ENCODE measurements at regions not wholly inside any gene's neighbourhood (a gene's known extent, or its start where the extent isn't known, plus 50 kb on each side); places are given as distances from the start of the nearest gene placed in this dataset.
"Not testable (repeated sequence)": the region's sequence is repeated elsewhere in the genome, so short reads cannot be mapped to it uniquely, and the experiment has no call there.

DNA sequence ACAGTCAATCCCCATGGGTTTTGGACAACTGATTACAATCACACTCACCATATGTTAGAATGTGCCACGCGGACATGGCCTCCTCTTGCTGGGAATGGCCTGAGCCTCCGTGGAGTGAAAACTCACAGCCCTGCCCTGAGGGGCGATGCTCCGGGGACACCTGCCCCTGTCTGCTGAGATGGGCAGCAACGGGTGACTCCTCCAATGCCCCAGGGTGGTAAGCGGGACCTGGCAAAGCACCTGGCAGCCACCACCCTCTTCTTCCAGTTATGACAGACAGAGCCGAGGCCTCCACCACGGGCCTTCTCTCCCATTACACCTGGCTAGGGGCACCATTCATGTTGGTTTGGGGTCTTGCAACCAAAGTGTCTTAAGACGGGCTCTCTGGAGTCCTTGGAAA lies 94.9 kb upstream of the COL5A1 start:
- no peak for DNase-seq

- no peak for DNase-seq
Observed at GRCh38 chr9:134547161-134548100, 94.2 kb upstream of the COL5A1 start.

DNA sequence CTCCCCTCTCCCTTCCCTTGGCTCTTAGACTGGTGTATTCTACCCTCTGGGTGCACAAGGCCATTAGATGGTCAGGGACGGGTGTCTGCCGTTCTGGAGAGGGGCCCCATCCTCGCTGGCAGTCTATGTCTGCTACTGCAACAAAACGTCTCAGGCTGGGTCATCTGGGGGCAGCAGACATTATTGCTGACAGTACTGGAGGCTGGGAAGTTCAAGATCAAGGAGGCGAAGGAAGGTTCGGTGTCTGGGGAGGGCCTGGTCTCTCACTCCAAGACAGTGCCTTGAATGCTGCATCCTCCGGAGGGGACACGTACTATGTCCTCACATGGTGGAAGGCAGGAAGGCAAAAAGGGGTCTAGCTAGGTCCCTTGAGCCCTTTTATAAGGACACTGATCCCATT lies 93.4 kb upstream of the COL5A1 start:
- DNase-seq = no peak

DNA sequence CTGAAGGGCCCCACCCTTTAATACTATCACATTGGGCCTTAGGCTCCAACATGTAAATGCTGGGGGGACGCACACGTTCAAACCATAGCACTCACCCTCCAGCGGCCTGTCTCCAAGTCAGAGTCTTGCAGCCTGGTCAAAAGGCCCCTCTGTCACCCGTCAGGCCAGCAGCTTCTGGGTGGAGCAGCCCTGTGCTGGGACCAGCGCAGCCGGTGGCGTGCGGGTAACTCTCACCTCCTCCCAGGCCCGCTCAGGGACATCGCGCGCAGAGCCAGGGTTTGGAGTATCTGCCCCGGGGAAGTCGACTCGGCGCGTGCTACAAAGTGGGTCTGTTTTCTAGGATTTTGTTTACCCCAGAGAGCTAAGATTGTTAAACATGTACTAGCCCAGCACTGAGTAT lies 93.0 kb upstream of the COL5A1 start:
- no peak for DNase-seq

DNA sequence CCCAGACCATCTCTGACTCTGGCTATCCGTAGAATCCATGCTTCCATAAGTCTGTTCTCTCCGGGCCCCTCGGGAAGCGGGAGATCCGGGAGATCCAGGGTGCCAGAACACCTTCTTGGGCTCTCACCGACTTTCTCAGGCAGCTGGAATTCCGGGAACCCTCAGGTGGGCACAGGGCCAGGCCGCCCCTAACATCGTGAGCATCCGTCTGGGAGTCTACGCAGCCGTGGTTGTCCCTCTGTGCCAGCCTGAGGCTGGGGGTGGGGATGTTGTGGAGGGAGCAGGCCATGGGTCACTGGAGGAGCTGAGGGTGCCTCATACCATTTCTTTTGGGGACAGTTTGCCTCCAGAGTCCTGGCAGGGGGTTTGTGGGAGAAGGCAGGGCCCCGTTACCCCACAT lies 92.3 kb upstream of the COL5A1 start:
- DNase-seq = no peak

- DNase-seq = not testable (repeated sequence)
Observed at GRCh38 chr9:134550081-134550480, 91.5 kb upstream of the COL5A1 start.

DNA sequence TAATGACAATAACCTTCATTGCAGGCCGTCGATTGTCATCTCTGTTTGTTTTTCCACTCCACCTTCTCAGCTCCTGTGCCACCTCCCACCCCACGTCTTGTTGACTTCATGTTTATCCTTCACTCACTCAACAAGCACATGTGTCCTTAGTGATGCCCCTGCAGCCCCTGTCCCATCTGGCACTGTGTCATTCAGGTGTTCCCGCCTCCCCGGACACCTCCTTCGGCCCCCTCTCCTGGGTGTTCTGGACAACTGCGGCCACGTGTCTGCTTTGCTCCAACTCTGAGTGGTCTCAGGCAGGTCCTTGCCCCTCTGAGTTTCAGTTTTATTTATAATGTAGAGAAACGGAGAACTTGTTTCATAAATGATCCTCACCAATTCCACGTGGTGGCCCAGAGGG lies 91.0 kb upstream of the COL5A1 start:
- no peak for DNase-seq

DNA sequence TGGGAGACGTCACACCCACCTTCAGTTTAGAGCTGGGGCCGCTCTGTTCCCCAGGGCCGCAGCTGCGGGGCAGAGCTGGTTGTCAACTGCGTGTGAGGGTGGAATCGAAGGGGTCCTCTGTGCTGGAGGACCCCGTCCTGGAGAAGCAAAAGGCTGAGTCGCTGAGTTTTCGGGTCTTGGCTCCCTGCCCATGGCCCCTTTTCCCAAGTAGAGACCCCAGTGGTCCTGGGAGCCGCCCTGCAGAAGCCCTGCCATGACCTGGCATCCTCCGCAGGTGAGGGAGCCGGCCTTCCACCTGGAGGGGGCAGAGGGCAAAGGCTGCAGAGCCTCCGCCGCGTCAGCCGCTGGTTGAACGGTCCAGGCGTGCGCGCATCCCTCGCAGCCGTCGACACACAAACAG lies 90.4 kb upstream of the COL5A1 start:
- DNase-seq = no peak

GRCh38 chr9:134551644-134552348 lies 89.8 kb upstream of the COL5A1 start:
- peak in 2 of 3 donors; percentile 74 to 94 for DNase-seq

GRCh38 chr9:134552349-134552990 lies 89.1 kb upstream of the COL5A1 start:
- DNase-seq = no peak

DNA sequence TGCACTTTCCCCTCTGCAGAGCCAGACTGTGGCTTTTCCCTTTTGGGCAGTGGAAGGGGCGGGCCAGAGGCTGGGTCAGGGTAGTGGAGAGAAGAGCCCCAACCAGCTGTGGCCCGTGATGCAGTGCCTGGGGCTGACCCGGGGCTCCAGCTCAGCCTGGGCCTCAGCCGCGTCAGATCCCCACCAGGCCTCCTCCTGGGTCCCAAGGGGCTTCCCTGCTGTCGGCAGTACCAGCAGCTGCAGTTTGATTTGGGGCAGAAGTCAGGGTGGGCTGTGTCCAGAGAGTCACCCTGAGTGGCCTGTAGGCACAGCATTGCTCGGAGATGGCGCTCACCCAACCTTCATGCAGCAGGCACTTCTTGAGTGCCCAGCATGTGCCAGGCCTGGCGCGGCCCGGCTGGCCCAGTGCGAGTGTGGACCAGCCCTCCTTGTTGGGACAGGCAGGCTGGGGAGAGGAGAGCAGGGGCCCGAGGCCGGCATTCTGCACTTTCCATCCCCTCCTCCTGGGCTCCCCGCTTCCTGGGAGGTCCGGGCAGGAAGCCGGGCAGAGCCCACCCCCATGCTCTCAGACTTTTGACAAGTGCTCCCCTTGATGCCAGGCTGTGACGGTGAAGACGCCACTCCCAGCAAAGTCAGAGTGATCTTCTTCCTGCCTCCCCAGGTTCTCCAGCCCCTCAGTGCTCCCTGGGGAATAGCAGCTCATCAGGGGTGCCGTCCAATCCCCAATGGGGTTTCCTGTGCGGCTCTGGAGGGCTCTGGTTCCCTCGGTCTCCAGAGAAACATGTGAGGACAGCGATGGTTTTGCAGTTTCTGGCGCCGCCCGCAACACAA lies 88.3 kb upstream of the COL5A1 start:
- no peak for DNase-seq

- DNase-seq = no peak
Observed at GRCh38 chr9:134553996-134554372, 87.6 kb upstream of the COL5A1 start.

DNA sequence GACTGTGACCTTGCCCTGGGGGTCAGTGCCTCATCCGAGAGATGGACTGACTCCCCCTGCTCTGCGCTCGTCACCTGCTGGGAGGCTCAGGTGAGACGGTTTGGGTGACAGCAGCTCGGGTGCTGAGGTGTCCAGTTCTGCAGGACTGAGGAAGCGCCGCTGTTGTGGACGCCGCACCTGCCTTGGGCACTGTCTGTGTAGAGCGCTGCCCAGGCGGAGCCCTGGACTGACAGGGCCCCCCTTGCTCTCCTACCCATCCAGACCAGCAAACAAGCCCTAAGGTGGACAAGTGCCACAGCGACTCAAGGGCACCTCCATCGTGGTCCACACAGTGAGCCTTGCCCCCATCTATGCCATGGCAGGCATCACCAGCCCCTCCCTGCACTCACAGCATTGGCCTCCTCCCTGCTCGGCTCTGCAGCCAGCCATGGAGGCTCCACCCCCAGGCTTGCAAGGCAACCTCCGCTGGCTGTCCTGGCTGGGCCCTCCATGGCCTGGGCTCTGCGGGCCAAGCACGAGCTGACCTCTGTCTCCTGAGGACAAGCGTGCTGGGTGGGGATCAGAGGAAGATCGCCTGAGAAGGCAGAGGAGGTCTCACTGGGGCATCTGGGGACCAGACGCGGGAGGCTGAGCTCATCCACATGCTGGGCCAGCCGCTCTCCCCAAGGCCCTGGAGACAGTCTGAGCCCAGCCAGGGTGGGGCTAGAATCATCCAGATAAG lies 87.1 kb upstream of the COL5A1 start:
- DNase-seq = peak in 1 of 3 donors; percentile 73

GRCh38 chr9:134555094-134555650 lies 86.4 kb upstream of the COL5A1 start:
- peak in 1 of 3 donors; percentile 76 for DNase-seq

DNA sequence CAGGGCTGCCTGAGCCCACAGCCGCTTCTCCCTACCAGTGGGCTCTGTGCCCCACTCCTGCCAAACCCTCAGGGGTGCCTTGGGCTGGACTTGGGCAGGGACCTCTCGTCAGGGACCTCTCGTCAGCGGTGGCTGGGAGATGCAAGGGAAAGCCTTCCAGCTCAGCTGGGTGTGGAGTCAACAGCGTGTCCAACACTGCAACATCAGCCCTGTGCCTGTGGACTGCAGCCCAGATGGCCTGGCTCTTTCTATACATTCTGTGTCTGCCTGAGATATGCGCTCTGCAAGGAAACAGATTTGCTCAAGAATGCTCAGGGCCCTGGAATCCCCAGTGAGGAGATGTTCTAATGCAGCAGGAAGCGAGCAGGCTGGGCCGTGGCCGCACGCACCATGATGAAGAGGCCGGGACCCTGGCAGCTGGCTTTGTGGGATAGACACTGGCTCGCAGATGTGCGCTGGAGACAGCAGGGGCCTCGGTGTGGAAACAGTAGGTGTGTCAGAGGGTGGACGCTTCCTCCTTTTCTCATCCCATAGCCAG lies 85.0 kb upstream of the COL5A1 start:
- DNase-seq = peak; percentile 84 to 98 (median 93)

GRCh38 chr9:134557331-134557730 lies 84.3 kb upstream of the COL5A1 start:
- no peak for DNase-seq

DNA sequence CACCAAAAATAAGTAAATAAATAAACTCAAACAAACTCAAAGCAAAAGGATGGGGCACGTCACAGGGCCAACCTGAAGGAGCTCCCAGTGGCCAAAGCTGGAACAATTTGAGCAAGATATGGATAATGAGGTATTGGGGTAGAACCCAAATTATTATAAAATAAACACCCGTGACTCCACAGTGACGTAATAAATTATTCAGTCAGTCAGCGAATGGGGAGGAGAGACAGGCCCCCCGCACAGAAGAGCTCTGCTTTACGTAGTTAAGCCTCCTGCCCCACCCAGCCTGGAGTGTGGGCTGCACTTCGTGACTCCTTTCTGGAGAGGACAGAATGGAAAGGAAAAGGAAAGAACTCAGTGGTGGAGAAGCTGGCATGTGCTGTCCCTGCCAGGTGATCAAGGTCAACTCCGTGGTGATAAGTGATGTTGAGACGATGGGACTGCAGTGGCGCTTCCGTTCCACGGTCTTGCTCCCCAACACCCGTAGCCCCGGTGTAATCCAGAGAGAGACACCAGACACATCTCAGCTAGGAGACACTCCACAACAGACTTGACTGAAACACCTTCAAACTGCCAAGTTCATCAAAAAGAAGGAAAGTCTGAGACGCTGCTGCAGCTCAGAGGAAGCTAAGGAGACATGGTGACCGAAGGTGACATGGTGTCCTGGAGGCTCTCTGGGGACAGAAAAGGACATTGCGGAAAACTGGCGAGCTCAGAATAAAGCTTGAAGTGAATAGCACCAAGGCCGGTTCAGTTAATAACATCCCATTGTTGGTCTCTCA lies 83.3 kb upstream of the COL5A1 start:
- peak in 1 of 3 donors; percentile 9 for DNase-seq

GRCh38 chr9:134559013-134559412 lies 82.6 kb upstream of the COL5A1 start:
- DNase-seq = no peak

DNA sequence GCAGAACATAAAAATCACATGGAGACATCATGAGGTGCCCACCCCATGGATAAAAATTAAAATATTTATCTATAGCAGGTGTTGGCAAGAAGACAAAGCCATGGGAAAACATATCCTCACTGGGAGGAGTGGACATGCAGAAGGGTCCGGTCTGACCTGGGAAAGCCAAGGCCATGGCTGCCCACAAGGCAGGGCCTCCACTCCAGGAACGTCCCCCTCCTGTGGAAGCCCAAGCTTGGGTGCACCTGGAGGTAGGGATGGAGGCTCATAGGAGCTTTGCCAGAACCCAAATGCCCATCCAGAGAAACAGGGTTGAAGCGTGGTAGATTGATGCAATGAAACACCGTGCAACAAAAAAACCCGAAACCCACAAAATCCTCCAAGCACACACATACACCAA lies 81.4 kb upstream of the COL5A1 start:
- DNase-seq = no peak

GRCh38 chr9:134560654-134561053 lies 80.9 kb upstream of the COL5A1 start:
- no peak for DNase-seq
